AG09309 (cell line): ENCODE measurements at regions not wholly inside any gene's neighbourhood (a gene's known extent, or its start where the extent isn't known, plus 50 kb on each side); places are given as distances from the start of the nearest gene placed in this dataset.
"Not testable (repeated sequence)": the region's sequence is repeated elsewhere in the genome, so short reads cannot be mapped to it uniquely, and the experiment has no call there.

ENCODE experiments used
- DNase-seq: peaks from one replicate; pipeline ENCODE4 v3.0.0-alpha.2; 2010; ENCODE audit warnings: low read depth
- H3K4me3 ChIP-seq: 2 replicates; pipeline ENCODE4 v1.5.1; 2011; ENCODE audit warnings: mild to moderate bottlenecking, low read depth, low read length, moderate library complexity; ENCODE audit not compliant: control insufficient read depth
- CTCF ChIP-seq: IDR thresholded peaks from 2 replicates; pipeline ENCODE4 v1.5.1; 2011; ENCODE audit warnings: mild to moderate bottlenecking, low read depth, low read length, inconsistent platforms; ENCODE audit not compliant: insufficient read depth, control insufficient read depth; ENCODE audit errors: missing control alignments

GRCh38 chr16:60151987-60152386 is 1417.9 kb upstream of the GOT2 start:
- no peak for TF ChIP-seq CTCF
- DNase-seq: no peak
- no peak overlapping the region for H3K4me3 ChIP-seq

GRCh38 chr16:60150907-60151306 is 1416.8 kb upstream of the GOT2 start:
- no peak overlapping the region for H3K4me3 ChIP-seq
- no peak for DNase-seq
- TF ChIP-seq CTCF: no peak

GRCh38 chr16:60143348-60143705 is 1409.2 kb upstream of the GOT2 start:
- H3K4me3 ChIP-seq: no peak overlapping the region
- no peak for TF ChIP-seq CTCF
- no peak for DNase-seq

- DNase-seq: no peak
- no peak overlapping the region for H3K4me3 ChIP-seq
- no peak for TF ChIP-seq CTCF
Measured at GRCh38 chr16:60142619-60143347, 1408.7 kb upstream of the GOT2 start.

- no peak for DNase-seq
- TF ChIP-seq CTCF: no peak
- no peak overlapping the region for H3K4me3 ChIP-seq
Measured at GRCh38 chr16:60137891-60138290, 1403.8 kb upstream of the GOT2 start.

- no peak for DNase-seq
- TF ChIP-seq CTCF: no peak
Measured at GRCh38 chr16:60127196-60127595, 1393.1 kb upstream of the GOT2 start.

GRCh38 chr16:60126115-60126514 is 1392.0 kb upstream of the GOT2 start:
- H3K4me3 ChIP-seq, DNase-seq: not testable (repeated sequence)

More at GRCh38 chr16:60127196-60127595, 1393.1 kb upstream of the GOT2 start:
- H3K4me3 ChIP-seq: no peak overlapping the region
